GM12892 (cell line): ENCODE measurements at regions not wholly inside any gene's neighbourhood (a gene's known extent, or its start where the extent isn't known, plus 50 kb on each side); places are given as distances from the start of the nearest gene placed in this dataset.

Experiments
- DNase-seq: peaks from one replicate; pipeline ENCODE4 v3.0.0; 2011; ENCODE audit not compliant: insufficient read length
- FAIRE-seq: peaks from 2 replicates; lab custom pipeline; 2011; peaks lifted over from hg19 to GRCh38; lab: Jason Lieb, UNC
- POLR2A ChIP-seq: IDR thresholded peaks from 2 replicates; pipeline ENCODE4 v1.6.1; 2011; ENCODE audit warnings: low read depth, low read length, control low read depth
- POLR2AphosphoS5 ChIP-seq: IDR thresholded peaks from 2 replicates; pipeline ENCODE4 v1.6.1; 2011; ENCODE audit warnings: low read depth, low read length, control low read depth
- TAF1 ChIP-seq: IDR thresholded peaks from 2 replicates; pipeline ENCODE4 v1.6.1; 2011; ENCODE audit warnings: low read depth, mild to moderate bottlenecking, control low read depth, low read length, borderline replicate concordance

DNA sequence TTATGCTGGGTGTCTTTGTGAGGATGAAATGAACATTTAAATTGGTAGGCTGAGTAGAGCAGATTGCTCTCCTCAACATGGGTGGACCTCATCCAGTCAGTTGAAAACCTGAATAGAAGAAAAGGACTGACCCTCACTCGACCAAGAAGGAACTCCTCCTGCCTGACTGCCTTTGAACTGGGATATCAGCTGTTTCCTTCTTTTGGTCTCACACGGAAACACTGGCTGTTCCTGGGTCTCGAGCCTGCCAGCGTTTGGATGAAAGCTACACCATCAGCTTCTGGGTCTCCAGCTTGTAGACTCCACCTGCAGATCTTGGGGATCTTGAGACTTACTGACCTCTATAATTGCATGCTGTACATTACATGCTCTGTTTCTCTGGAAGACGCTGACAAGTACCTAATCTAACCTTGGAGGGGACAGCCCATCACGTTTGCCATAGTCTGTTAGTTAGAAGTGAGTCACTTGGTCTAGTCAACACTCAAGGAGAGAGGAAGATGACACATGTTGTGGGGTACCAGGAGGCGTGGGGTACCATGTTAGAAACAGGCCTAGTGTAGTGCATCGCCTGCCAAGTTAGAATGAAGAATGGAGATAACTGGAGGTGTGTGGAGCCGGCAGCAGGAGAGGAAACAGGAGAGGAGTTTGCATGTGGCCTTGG lies 267.0 kb downstream of the MREG start:
- TF ChIP-seq POLR2AphosphoS5 (no peak), POLR2A (no peak)
- no peak for DNase-seq
- no peak for FAIRE-seq

DNA sequence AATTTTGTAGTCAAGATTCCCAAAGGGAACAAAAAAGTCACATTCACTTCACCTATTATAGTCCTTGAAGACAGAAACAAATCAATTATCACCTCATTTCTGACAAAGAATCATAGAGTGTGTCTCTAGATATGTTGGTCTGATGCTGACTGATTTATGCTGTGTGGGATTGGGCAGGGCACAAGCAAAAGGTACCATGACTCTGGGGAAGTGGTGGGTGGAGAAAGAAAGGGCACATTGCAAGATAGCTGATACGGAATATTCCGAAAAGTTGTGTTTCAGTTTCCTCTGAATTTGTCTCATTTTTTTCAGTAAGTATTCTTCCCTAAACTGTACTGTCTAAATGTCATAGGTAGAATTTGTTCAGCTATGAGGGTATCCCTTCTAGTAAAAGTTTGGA lies 268.0 kb downstream of the MREG start:
- TF ChIP-seq POLR2AphosphoS5 (no peak), POLR2A (no peak), TAF1 (no peak)
- no peak for FAIRE-seq

DNA sequence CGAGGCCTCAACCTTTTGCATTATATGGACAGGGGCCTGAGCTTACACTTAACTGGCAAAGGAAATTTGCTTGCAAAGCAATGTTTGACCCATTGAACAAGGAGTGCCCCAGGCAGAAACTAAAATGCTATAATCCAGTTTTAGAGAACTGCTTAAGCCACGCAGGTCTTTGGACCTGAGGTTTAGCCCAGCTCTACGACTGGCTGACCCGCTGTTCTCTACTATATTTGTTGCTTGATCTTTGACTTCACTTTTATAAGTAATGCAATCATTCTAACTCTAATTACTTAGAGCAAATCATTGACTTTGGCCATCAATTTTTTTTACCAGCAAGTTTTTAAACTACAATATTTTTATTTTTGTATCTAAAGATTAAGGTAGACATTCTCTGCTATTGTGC lies 268.8 kb downstream of the MREG start:
- DNase-seq (no peak), FAIRE-seq (no peak)
- TF ChIP-seq TAF1 (no peak), POLR2A (no peak), POLR2AphosphoS5 (no peak)

More for the DNA sequence above, 268.0 kb downstream of the MREG start:
- DNase-seq: no peak

DNA sequence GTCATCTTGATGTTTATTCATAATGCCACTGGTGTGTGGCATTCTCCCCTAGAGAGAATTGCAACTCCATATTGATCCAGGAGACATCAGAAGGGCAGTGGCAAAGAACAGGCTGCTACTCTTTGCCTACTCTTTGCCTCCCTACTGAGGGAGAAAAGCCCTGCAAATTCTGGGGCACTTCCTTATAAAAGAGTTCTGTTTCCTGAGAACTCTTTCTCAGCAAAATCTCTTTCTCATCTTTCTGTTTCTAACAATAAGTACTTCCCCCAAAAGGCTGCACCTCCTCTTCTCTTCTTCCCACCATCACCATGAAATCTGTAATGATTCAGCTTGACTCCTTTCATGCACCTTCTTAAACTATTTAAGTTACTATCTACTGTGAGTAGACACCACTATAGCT lies 270.3 kb downstream of the MREG start:
- no peak for TF ChIP-seq POLR2A
- no peak for TF ChIP-seq POLR2AphosphoS5
- no peak for TF ChIP-seq TAF1
- no peak for FAIRE-seq
- no peak for DNase-seq

DNA sequence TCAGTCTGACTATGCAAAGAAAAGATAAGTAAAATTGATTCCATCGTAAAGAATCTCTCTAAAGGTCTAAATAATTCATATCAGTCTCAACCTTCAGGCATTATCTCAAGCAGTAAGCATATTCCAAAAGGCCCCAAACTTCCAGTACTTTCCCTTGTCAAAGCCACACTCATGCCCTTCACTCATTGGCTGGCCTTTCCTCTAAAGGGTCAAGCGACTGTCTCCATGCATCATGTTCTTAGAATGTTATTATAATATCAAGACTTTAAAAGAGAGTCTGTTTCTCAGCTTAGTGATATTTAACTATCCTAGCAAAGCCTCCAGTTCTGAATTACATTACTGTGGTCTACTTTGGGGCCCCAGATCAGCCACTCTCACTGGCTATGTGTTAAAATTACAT lies 271.3 kb downstream of the MREG start:
- TF ChIP-seq POLR2AphosphoS5 (no peak), POLR2A (no peak), TAF1 (no peak)
- no peak for DNase-seq
- FAIRE-seq: no peak

DNA sequence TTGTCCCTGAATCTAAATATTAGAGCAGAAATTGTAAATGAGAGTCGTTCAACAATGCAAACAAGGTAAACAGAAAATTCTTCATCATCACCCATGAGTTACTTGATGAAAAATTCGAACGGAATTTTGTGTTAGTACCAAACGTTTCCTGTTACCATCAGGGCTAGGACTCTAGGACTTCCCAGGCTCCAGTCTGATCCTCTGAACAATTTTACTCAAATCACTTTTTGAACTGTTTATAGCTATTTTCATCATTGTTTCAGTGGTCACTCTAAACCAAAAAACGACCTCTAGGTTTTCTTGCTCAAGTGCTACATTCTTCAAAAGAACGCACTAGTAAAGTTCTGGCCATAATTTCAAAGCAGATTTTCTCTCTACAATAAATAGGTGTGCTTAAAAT lies 273.3 kb downstream of the MREG start:
- DNase-seq (no peak), FAIRE-seq (no peak)
- TF ChIP-seq POLR2A: no peak

DNA sequence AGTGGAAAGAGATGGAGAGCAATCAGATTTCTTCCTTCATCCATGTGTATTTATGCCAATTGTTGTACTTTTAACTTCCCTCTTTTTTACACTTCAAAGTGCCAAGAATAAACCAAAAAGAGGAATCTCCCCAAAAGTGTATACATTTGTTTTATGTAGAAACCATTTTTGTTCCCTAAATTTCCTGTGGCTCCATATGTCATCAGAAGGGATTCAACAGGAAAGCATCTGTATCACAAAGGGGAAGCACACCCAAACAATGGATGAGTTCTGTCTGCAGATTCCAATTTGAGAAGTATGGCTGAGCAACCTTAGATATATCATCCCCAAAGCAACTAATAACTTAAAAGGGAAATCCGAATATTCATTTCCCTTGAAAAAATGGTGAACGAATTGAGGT lies 275.0 kb downstream of the MREG start:
- TF ChIP-seq POLR2A (no peak), TAF1 (no peak), POLR2AphosphoS5 (no peak)
- DNase-seq (no peak), FAIRE-seq (no peak)

DNA sequence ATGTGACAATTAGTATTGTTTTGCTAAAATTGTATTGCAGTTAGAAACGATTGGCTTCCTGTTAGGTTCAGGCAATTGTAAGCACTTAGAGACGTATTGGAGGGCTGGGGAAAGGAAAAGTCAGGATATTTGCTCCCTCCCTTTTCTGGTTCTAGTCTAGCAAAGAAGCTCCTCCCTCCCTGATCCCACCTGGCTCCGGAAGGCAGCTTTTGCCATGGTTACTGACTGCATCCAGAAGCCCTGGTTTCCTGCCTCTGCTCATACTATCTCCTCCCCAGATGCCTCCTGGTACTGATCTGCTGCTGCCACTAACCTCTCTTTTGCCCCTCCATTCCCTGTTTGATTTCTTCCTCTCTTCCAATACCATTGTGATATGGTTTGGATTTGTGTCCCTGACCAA lies 275.9 kb downstream of the MREG start:
- no peak for DNase-seq

DNA sequence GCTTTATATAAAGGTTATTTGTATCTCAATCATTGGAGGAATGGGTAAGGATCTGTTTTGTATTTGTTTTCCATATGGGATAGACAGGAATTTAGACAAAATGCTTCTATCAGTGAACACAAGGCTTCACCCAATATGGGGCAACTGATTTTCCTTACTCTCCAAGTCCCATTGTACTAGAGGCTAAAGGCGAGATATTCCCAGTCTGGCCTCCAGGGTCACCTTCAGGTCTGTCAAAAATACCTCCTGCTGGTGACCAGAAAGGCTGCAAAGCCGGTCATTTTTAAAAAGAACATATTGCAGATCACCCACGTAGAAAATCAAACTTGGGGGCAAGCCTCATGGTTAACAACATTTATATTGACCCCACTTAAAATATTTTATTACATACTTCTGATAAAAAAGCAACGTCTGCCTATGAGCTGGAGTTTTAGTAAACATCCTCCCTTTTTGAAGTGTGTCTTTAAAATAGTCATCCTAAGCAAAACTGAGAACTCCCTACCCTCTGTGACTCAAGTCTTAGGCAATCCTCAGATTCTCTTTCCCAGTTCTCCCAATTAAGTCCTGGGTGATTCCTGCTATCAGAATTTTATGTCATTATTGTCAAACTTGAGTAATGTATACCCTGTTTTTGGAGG lies 276.6 kb downstream of the MREG start:
- TF ChIP-seq TAF1: no peak
- FAIRE-seq (no peak), DNase-seq (no peak)

More for the DNA sequence above, 275.9 kb downstream of the MREG start:
- no peak for FAIRE-seq
- TF ChIP-seq TAF1 (no peak), POLR2A (no peak), POLR2AphosphoS5 (no peak)

DNA sequence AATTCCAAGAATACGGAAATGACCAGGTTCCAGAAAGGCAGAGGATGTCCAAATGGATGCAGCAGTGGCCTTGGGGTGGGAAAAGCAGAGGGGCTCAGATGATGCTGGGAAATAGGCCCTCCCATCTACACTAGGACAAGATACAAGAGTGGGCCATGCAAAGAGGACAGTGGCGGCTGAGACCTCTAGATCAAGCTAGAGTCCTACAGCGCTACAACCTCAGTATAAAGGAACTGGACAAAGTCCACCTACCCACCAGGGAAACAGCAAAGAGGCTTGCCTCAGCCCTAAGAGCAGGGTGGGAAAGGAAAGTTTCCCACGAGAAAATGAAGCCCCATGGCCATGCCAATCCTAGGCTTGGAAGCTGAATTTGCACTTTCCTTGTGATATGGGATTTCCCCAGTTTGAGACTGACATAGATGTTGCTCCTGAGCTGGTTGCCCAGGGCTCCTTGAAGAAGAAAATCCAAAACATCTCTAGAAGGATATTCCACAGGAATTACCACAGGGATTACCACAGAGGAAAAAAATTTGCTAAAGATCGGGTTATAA lies 282.2 kb downstream of the MREG start:
- DNase-seq: no peak
- no peak for TF ChIP-seq TAF1
- TF ChIP-seq POLR2AphosphoS5: no peak
- TF ChIP-seq POLR2A: no peak
- no peak for FAIRE-seq

DNA sequence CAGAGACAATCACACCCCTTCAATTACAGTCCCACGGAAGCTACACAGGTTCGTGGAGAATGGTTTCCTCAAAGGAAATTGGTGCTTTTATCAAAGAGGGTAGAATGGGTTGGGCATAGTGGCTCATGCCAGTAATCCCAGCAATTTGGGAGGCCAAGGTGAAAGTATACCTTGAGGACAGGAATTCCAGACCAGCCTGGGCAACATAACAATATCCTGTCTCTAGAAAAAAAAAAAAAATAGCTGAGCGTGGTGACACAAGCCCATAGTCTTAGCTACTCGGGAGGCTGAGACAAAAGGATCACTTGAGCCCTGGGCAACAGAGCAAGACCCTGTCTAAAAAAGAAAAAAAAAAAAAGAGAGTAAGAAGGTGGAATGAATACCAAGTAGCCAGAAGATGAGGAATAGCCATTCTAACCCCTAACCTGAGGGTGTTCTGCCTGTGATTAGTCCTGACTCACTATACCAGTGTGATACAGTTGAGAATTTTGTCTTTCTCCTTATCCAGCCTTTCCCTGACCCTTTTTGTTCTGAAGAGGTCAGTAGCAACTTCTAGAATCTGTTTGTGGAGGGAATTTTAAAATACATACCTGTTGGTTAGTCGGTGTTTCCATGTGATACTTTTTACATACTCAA lies 283.2 kb downstream of the MREG start:
- TF ChIP-seq TAF1 (no peak), POLR2A (no peak), POLR2AphosphoS5 (no peak)
- no peak for DNase-seq
- no peak for FAIRE-seq
